Mesothelial cell of epicardium (in vitro differentiated cells): ENCODE measurements at regions not wholly inside any gene's neighbourhood (a gene's known extent, or its start where the extent isn't known, plus 50 kb on each side); places are given as distances from the start of the nearest gene placed in this dataset.

Experiments used
- DNase-seq, 2 experiments: peaks; one replicate each; pipeline ENCODE4 v3.0.0; 2021; ENCODE audit warnings: low spot score in 2 of 2; ENCODE audit not compliant: unreplicated experiment in 2 of 2
- H3K27ac Mint-ChIP-seq: 2 replicates; pipeline ENCODE4 v1.8.0; 2021; ENCODE audit warnings: mixed read lengths
- H3K27me3 Mint-ChIP-seq: 2 replicates; pipeline ENCODE4 v1.8.0; 2021; ENCODE audit warnings: low read depth, mixed read lengths
- H3K36me3 Mint-ChIP-seq: 2 replicates; pipeline ENCODE4 v1.8.0; 2021; ENCODE audit warnings: mixed read lengths
- H3K4me1 Mint-ChIP-seq: 2 replicates; pipeline ENCODE4 v1.8.0; 2021; ENCODE audit warnings: mixed read lengths
- H3K4me3 Mint-ChIP-seq: 2 replicates; pipeline ENCODE4 v1.8.0; 2021; ENCODE audit warnings: mild to moderate bottlenecking, moderate library complexity, mixed read lengths
- H3K9me3 Mint-ChIP-seq: 2 replicates; pipeline ENCODE4 v1.8.0; 2021; ENCODE audit warnings: mixed read lengths
- CTCF ChIP-seq: fragments of 200-600 bp; sonication (generic); IDR thresholded peaks from one replicate; pipeline ENCODE4 v1.5.0; 2021; ENCODE audit warnings: antibody characterized with exemption; ENCODE audit not compliant: unreplicated experiment

- peaks cover 71% of the 10 kb centered on the region for H3K27me3 Mint-ChIP-seq
These were observed 114.4 kb upstream of the ZNF507 start for GRCh38 chr19:32231020-32231419.

GRCh38 chr19:32231691-32232090, 113.7 kb upstream of the ZNF507 start:
- H3K4me1 Mint-ChIP-seq = no peaks in the 10 kb centered on the region
- H3K9me3 Mint-ChIP-seq = no peaks in the 10 kb centered on the region
- no peak overlapping the region for H3K4me3 Mint-ChIP-seq
- H3K36me3 Mint-ChIP-seq = no peaks in the 10 kb centered on the region
- no peak for DNase-seq
- no peak overlapping the region for H3K27ac Mint-ChIP-seq
- TF ChIP-seq CTCF = no peak
- peaks cover 68% of the 10 kb centered on the region for H3K27me3 Mint-ChIP-seq

More at GRCh38 chr19:32231020-32231419, 114.4 kb upstream of the ZNF507 start:
- no peak for DNase-seq
- H3K27ac Mint-ChIP-seq = no peak overlapping the region
- H3K9me3 Mint-ChIP-seq = no peaks in the 10 kb centered on the region
- H3K4me3 Mint-ChIP-seq = no peak overlapping the region
- no peaks in the 10 kb centered on the region for H3K36me3 Mint-ChIP-seq
- no peak for TF ChIP-seq CTCF
- no peaks in the 10 kb centered on the region for H3K4me1 Mint-ChIP-seq

- TF ChIP-seq CTCF = no peak
- H3K4me1 Mint-ChIP-seq = peaks cover 4% of the 10 kb centered on the region
- H3K27me3 Mint-ChIP-seq = peaks cover 67% of the 10 kb centered on the region
- H3K36me3 Mint-ChIP-seq = no peaks in the 10 kb centered on the region
- H3K4me3 Mint-ChIP-seq = no peak overlapping the region
- H3K27ac Mint-ChIP-seq = no peak overlapping the region
- H3K9me3 Mint-ChIP-seq = no peaks in the 10 kb centered on the region
- no peak for DNase-seq
These were observed 113.0 kb upstream of the ZNF507 start for GRCh38 chr19:32232449-32232848.

GRCh38 chr19:32233091-32233490, 112.3 kb upstream of the ZNF507 start:
- no peak overlapping the region for H3K27ac Mint-ChIP-seq
- H3K36me3 Mint-ChIP-seq = no peaks in the 10 kb centered on the region
- no peaks in the 10 kb centered on the region for H3K9me3 Mint-ChIP-seq
- TF ChIP-seq CTCF = no peak
- peaks cover 4% of the 10 kb centered on the region for H3K4me1 Mint-ChIP-seq
- no peak overlapping the region for H3K4me3 Mint-ChIP-seq
- no peak for DNase-seq
- peaks cover 64% of the 10 kb centered on the region for H3K27me3 Mint-ChIP-seq

GRCh38 chr19:32233885-32234284, 111.5 kb upstream of the ZNF507 start:
- no peak for TF ChIP-seq CTCF
- Mint-ChIP-seq H3K27ac (no peak overlapping the region), H3K4me3 (no peak overlapping the region), H3K27me3 (peaks cover 66% of the 10 kb centered on the region), H3K4me1 (peaks cover 4% of the 10 kb centered on the region), H3K9me3 (no peaks in the 10 kb centered on the region), H3K36me3 (no peaks in the 10 kb centered on the region)
- no peak for DNase-seq

GRCh38 chr19:32234663-32235217, 110.7 kb upstream of the ZNF507 start:
- Mint-ChIP-seq H3K36me3 (no peaks in the 10 kb centered on the region), H3K9me3 (no peaks in the 10 kb centered on the region), H3K4me1 (peaks cover 4% of the 10 kb centered on the region), H3K27me3 (peaks cover 66% of the 10 kb centered on the region), H3K4me3 (no peak overlapping the region), H3K27ac (no peak overlapping the region)
- no peak for TF ChIP-seq CTCF
- DNase-seq = no peak
